ENCODE measurements at regions not wholly inside any gene's neighbourhood (a gene's known extent, or its start where the extent isn't known, plus 50 kb on each side); places are given as distances from the start of the nearest gene placed in this dataset.

- H3K27me3 Mint-ChIP-seq (ENCODE audit: insufficient read depth, low read depth, poor library complexity) = no peaks in the 10 kb centered on the region
- H3K36me3 Mint-ChIP-seq (ENCODE audit: low read depth) = no peaks in the 10 kb centered on the region
- H3K27ac ChIP-seq (ENCODE audit: low read depth) = no peak overlapping the region
- no peaks in the 10 kb centered on the region for H3K79me2 ChIP-seq (replicated peaks; ENCODE audit: insufficient read depth)
- H3K4me2 ChIP-seq = no peak overlapping the region
- H3K9me3 Mint-ChIP-seq = no peaks in the 10 kb centered on the region
- H3K4me3 ChIP-seq = no peak overlapping the region
- peaks cover 14% of the 10 kb centered on the region for H3K4me1 ChIP-seq (ENCODE audit: insufficient read depth)
- no peaks in the 10 kb centered on the region for H3K36me3 ChIP-seq (ENCODE audit: insufficient read depth)
- peak overlapping the region; percentile 80 for H2AFZ ChIP-seq
- H4K20me1 ChIP-seq (replicated peaks; ENCODE audit: insufficient read depth) = no peaks in the 10 kb centered on the region
- no peak overlapping the region for H3K4me3 Mint-ChIP-seq
- no peaks in the 10 kb centered on the region for H3K27me3 ChIP-seq (ENCODE audit: insufficient read depth)
- H3K27ac Mint-ChIP-seq = no peak overlapping the region; the same call in 1 of the 2 replicates
- no peaks in the 10 kb centered on the region for H3F3A ChIP-seq (replicated peaks; ENCODE audit: low read depth)
- H3K4me1 Mint-ChIP-seq = peaks cover 24% of the 10 kb centered on the region
- ATAC-seq (peak; percentile 68), DNase-seq (ENCODE audit: low spot score) (peak; percentile 13)
- no peaks in the 10 kb centered on the region for H3K9me2 ChIP-seq (ENCODE audit: insufficient read depth)
- TF ChIP-seq CREB1 (CRISPR knock-in tag; IDR thresholded peaks at IDR 0.05; ENCODE audit: low read depth) (no peak), CTCF (conservative IDR thresholded peaks at IDR 0.05; ENCODE audit: low read depth in 2 of 2) (no peak), EZH2phosphoT487 (IDR thresholded peaks at IDR 0.05; ENCODE audit: unreplicated experiment) (no peak), ZNF114 (CRISPR knock-in tag; IDR thresholded peaks at IDR 0.05) (no peak), NANOG (IDR thresholded peaks at IDR 0.05; ENCODE audit: borderline replicate concordance) (no peak), STAT1 (IDR thresholded peaks at IDR 0.05; ENCODE audit: unreplicated experiment) (no peak), POLR2AphosphoS5 (IDR thresholded peaks at IDR 0.05; ENCODE audit: low read depth) (no peak), JUNB (IDR thresholded peaks at IDR 0.05; ENCODE audit: unreplicated experiment) (no peak), ZNF331 (CRISPR knock-in tag; IDR thresholded peaks at IDR 0.05; ENCODE audit: low read depth) (no peak), EZH2 (IDR thresholded peaks at IDR 0.05; ENCODE audit: low read depth, unreplicated experiment) (no peak)
- TF ChIP-seq, protein P1, sequence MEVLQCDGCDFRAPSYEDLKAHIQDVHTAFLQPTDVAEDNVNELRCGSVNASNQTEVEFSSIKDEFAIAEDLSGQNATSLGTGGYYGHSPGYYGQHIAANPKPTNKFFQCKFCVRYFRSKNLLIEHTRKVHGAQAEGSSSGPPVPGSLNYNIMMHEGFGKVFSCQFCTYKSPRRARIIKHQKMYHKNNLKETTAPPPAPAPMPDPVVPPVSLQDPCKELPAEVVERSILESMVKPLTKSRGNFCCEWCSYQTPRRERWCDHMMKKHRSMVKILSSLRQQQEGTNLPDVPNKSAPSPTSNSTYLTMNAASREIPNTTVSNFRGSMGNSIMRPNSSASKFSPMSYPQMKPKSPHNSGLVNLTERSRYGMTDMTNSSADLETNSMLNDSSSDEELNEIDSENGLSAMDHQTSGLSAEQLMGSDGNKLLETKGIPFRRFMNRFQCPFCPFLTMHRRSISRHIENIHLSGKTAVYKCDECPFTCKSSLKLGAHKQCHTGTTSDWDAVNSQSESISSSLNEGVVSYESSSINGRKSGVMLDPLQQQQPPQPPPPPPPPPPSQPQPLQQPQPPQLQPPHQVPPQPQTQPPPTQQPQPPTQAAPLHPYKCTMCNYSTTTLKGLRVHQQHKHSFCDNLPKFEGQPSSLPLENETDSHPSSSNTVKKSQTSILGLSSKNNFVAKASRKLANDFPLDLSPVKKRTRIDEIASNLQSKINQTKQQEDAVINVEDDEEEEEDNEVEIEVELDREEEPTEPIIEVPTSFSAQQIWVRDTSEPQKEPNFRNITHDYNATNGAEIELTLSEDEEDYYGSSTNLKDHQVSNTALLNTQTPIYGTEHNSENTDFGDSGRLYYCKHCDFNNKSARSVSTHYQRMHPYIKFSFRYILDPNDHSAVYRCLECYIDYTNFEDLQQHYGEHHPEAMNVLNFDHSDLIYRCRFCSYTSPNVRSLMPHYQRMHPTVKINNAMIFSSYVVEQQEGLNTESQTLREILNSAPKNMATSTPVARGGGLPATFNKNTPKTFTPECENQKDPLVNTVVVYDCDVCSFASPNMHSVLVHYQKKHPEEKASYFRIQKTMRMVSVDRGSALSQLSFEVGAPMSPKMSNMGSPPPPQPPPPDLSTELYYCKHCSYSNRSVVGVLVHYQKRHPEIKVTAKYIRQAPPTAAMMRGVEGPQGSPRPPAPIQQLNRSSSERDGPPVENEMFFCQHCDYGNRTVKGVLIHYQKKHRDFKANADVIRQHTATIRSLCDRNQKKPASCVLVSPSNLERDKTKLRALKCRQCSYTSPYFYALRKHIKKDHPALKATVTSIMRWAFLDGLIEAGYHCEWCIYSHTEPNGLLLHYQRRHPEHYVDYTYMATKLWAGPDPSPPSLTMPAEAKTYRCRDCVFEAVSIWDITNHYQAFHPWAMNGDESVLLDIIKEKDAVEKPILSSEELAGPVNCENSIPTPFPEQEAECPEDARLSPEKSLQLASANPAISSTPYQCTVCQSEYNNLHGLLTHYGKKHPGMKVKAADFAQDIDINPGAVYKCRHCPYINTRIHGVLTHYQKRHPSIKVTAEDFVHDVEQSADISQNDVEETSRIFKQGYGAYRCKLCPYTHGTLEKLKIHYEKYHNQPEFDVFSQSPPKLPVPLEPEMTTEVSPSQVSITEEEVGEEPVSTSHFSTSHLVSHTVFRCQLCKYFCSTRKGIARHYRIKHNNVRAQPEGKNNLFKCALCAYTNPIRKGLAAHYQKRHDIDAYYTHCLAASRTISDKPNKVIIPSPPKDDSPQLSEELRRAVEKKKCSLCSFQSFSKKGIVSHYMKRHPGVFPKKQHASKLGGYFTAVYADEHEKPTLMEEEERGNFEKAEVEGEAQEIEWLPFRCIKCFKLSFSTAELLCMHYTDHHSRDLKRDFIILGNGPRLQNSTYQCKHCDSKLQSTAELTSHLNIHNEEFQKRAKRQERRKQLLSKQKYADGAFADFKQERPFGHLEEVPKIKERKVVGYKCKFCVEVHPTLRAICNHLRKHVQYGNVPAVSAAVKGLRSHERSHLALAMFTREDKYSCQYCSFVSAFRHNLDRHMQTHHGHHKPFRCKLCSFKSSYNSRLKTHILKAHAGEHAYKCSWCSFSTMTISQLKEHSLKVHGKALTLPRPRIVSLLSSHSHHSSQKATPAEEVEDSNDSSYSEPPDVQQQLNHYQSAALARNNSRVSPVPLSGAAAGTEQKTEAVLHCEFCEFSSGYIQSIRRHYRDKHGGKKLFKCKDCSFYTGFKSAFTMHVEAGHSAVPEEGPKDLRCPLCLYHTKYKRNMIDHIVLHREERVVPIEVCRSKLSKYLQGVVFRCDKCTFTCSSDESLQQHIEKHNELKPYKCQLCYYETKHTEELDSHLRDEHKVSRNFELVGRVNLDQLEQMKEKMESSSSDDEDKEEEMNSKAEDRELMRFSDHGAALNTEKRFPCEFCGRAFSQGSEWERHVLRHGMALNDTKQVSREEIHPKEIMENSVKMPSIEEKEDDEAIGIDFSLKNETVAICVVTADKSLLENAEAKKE (CRISPR knock-in tag; IDR thresholded peaks at IDR 0.05) = no peak
- TF ChIP-seq, protein P2, sequence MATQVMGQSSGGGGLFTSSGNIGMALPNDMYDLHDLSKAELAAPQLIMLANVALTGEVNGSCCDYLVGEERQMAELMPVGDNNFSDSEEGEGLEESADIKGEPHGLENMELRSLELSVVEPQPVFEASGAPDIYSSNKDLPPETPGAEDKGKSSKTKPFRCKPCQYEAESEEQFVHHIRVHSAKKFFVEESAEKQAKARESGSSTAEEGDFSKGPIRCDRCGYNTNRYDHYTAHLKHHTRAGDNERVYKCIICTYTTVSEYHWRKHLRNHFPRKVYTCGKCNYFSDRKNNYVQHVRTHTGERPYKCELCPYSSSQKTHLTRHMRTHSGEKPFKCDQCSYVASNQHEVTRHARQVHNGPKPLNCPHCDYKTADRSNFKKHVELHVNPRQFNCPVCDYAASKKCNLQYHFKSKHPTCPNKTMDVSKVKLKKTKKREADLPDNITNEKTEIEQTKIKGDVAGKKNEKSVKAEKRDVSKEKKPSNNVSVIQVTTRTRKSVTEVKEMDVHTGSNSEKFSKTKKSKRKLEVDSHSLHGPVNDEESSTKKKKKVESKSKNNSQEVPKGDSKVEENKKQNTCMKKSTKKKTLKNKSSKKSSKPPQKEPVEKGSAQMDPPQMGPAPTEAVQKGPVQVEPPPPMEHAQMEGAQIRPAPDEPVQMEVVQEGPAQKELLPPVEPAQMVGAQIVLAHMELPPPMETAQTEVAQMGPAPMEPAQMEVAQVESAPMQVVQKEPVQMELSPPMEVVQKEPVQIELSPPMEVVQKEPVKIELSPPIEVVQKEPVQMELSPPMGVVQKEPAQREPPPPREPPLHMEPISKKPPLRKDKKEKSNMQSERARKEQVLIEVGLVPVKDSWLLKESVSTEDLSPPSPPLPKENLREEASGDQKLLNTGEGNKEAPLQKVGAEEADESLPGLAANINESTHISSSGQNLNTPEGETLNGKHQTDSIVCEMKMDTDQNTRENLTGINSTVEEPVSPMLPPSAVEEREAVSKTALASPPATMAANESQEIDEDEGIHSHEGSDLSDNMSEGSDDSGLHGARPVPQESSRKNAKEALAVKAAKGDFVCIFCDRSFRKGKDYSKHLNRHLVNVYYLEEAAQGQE (IDR thresholded peaks at IDR 0.05; ENCODE audit: unreplicated experiment) = no peak
- TF ChIP-seq, protein P3, sequence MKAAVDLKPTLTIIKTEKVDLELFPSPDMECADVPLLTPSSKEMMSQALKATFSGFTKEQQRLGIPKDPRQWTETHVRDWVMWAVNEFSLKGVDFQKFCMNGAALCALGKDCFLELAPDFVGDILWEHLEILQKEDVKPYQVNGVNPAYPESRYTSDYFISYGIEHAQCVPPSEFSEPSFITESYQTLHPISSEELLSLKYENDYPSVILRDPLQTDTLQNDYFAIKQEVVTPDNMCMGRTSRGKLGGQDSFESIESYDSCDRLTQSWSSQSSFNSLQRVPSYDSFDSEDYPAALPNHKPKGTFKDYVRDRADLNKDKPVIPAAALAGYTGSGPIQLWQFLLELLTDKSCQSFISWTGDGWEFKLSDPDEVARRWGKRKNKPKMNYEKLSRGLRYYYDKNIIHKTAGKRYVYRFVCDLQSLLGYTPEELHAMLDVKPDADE (IDR thresholded peaks at IDR 0.05) = no peak
These were observed 443.1 kb upstream of the SPRY2 start for GRCh38 chr13:80783926-80784565.
